HG03469 (cell line): ENCODE measurements at regions not wholly inside any gene's neighbourhood (a gene's known extent, or its start where the extent isn't known, plus 50 kb on each side); places are given as distances from the start of the nearest gene placed in this dataset.
"Not testable (repeated sequence)": the region's sequence is repeated elsewhere in the genome, so short reads cannot be mapped to it uniquely, and the experiment has no call there.

Experiments used
- ATAC-seq: cut with Tn5 transposase; IDR thresholded peaks from one replicate; pipeline ENCODE4 v1.9.1; 2021; ENCODE audit warnings: mild to moderate bottlenecking, moderate library complexity, moderate number of reproducible peaks; ENCODE audit not compliant: unreplicated experiment

GRCh38 chr7:109696723-109697122, 1127.0 kb downstream of the DNAJB9 start:
- ATAC-seq, result no peak

GRCh38 chr7:109699661-109700060, 1130.0 kb downstream of the DNAJB9 start:
- no peak for ATAC-seq

GRCh38 chr7:109713366-109713765, 1143.7 kb downstream of the DNAJB9 start:
- no peak for ATAC-seq

GRCh38 chr7:109719359-109719758, 1149.7 kb downstream of the DNAJB9 start:
- ATAC-seq, result not testable (repeated sequence)

- ATAC-seq, result no peak
These were observed 1164.9 kb downstream of the DNAJB9 start for GRCh38 chr7:109734601-109735000.

GRCh38 chr7:109735881-109736280, 1166.2 kb downstream of the DNAJB9 start:
- no peak for ATAC-seq

GRCh38 chr7:109745677-109746410, 1176.2 kb downstream of the DNAJB9 start:
- no peak for ATAC-seq

GRCh38 chr7:109751241-109751640, 1181.6 kb downstream of the DNAJB9 start:
- ATAC-seq, result no peak

GRCh38 chr7:109752068-109752467, 1182.4 kb downstream of the DNAJB9 start:
- no peak for ATAC-seq

- ATAC-seq, result no peak
These were observed 1188.0 kb downstream of the DNAJB9 start for GRCh38 chr7:109757713-109758112.

- ATAC-seq, result no peak
These were observed 1193.9 kb downstream of the DNAJB9 start for GRCh38 chr7:109763611-109764010.

GRCh38 chr7:109772161-109772560, 1202.5 kb downstream of the DNAJB9 start:
- no peak for ATAC-seq

- ATAC-seq, result no peak
These were observed 1213.1 kb downstream of the DNAJB9 start for GRCh38 chr7:109782806-109783205.

- ATAC-seq, result no peak
These were observed 1236.9 kb downstream of the DNAJB9 start for GRCh38 chr7:109806548-109806947.

- no peak for ATAC-seq
These were observed 1251.5 kb downstream of the DNAJB9 start for GRCh38 chr7:109821156-109821555.

- ATAC-seq, result no peak
These were observed 1256.1 kb upstream of the LRRN3 start for GRCh38 chr7:109834851-109835250.

GRCh38 chr7:109835577-109835976, 1255.3 kb upstream of the LRRN3 start:
- ATAC-seq, result no peak

- ATAC-seq, result no peak
These were observed 1254.9 kb upstream of the LRRN3 start for GRCh38 chr7:109836016-109836415.

- no peak for ATAC-seq
These were observed 1248.5 kb upstream of the LRRN3 start for GRCh38 chr7:109842386-109842785.

- no peak for ATAC-seq
These were observed 1246.6 kb upstream of the LRRN3 start for GRCh38 chr7:109844362-109844761.

- ATAC-seq, result no peak
These were observed 1226.7 kb upstream of the LRRN3 start for GRCh38 chr7:109864230-109864629.

GRCh38 chr7:109868215-109868860, 1222.6 kb upstream of the LRRN3 start:
- no peak for ATAC-seq
